PC-9 (cell line): ENCODE measurements at regions not wholly inside any gene's neighbourhood (a gene's known extent, or its start where the extent isn't known, plus 50 kb on each side); places are given as distances from the start of the nearest gene placed in this dataset.

ENCODE experiments used
- BruUV-seq: library from RNA; stranded (reverse); fragments of 400-500 nt; replicated peaks from 2 replicates; lab custom pipeline; 2021; lab: Mats Ljungman, UMichigan
- CTCF ChIA-PET: fragments of 300-600 bp; sonication (Branson Sonifier 250); formaldehyde crosslinking; loops from one replicate; lab custom pipeline; 2022; ENCODE audit warnings: antibody characterized with exemption; lab: Charles Lee
- POLR2A ChIA-PET: fragments of 300-600 bp; sonication (Branson Sonifier 250); formaldehyde crosslinking; loops from one replicate; lab custom pipeline; 2022; ENCODE audit warnings: antibody characterized with exemption; ENCODE audit not compliant: unreplicated experiment; lab: Charles Lee
- DNase-seq, 2 experiments: peaks; one replicate each; pipeline versions ENCODE4 v3.0.0 to v3.0.0-alpha.2; 2015 to 2022; ENCODE audit warnings: mixed read lengths in 1 of 2
- H2AFZ ChIP-seq: fragments of 200-600 bp; sonication (generic); 2 replicates; pipeline ENCODE4 v1.8.1; 2017; ENCODE audit warnings: antibody characterized with exemption
- H3F3A ChIP-seq: fragments of 200-600 bp; sonication (generic); 2 replicates; pipeline ENCODE4 v1.8.1; 2017; ENCODE audit warnings: antibody characterized with exemption, mild to moderate bottlenecking, low read depth; ENCODE audit not compliant: insufficient read depth
- H3K27ac ChIP-seq: fragments of 200-600 bp; sonication (generic); 2 replicates; pipeline ENCODE4 v1.6.1; 2016; ENCODE audit warnings: mixed run types
- H3K27me3 ChIP-seq: fragments of 200-600 bp; sonication (generic); 2 replicates; pipeline ENCODE4 v1.6.1; 2016; ENCODE audit warnings: low read depth, mixed run types; ENCODE audit not compliant: insufficient read depth
- H3K36me3 ChIP-seq: fragments of 200-600 bp; sonication (generic); 2 replicates; pipeline ENCODE4 v1.6.1; 2016; ENCODE audit warnings: low read depth, mixed run types
- H3K4me1 ChIP-seq: fragments of 200-600 bp; sonication (generic); replicated peaks from 2 replicates; pipeline ENCODE4 v1.6.1; 2016; ENCODE audit warnings: mixed run types; ENCODE audit not compliant: insufficient read depth
- H3K4me2 ChIP-seq: fragments of 200-600 bp; sonication (generic); 2 replicates; pipeline ENCODE4 v1.6.1; 2017; ENCODE audit warnings: mixed run types
- H3K4me3 ChIP-seq: fragments of 200-600 bp; sonication (generic); 2 replicates; pipeline ENCODE4 v1.6.1; 2016; ENCODE audit warnings: mixed run types
- H3K79me2 ChIP-seq: fragments of 200-600 bp; sonication (generic); 2 replicates; pipeline ENCODE4 v1.6.1; 2017; ENCODE audit warnings: low read depth, mixed run types
- H3K9me2 ChIP-seq: fragments of 200-600 bp; sonication (generic); 2 replicates; pipeline ENCODE4 v1.8.1; 2017; ENCODE audit warnings: mild to moderate bottlenecking; ENCODE audit not compliant: insufficient read depth
- H3K9me3 ChIP-seq: fragments of 200-600 bp; sonication (generic); 2 replicates; pipeline ENCODE4 v1.8.1; 2016; ENCODE audit warnings: low read depth; ENCODE audit not compliant: insufficient read depth
- H4K20me1 ChIP-seq: fragments of 200-600 bp; sonication (generic); 2 replicates; pipeline ENCODE4 v1.8.1; 2017; ENCODE audit not compliant: insufficient read depth
- CTCF ChIP-seq: fragments of 200-600 bp; sonication (generic); conservative IDR thresholded peaks from 2 replicates; pipeline ENCODE4 v1.6.1; 2017; ENCODE audit warnings: mixed run types, antibody characterized with exemption, mild to moderate bottlenecking, moderate library complexity
- EZH2 ChIP-seq: fragments of 200-600 bp; sonication (generic); IDR thresholded peaks from 2 replicates; pipeline ENCODE4 v1.8.0; 2017; ENCODE audit warnings: antibody characterized with exemption, low read depth
- intact Hi-C: fragments of 100-400 bp; cut with micrococcal nuclease; formaldehyde crosslinking; loops from one replicate; pipeline ENCODE4 v1.10.0; 2022; ENCODE audit not compliant: unreplicated experiment

GRCh38 chr22:22425783-22426624, 82.5 kb downstream of the ZNF280B start:
- H3K9me2 ChIP-seq = no peaks in the 10 kb centered on the region
- H3K79me2 ChIP-seq = no peaks in the 10 kb centered on the region
- TF ChIP-seq EZH2 (no peak), CTCF (no peak)
- H3K4me1 ChIP-seq = no peaks in the 10 kb centered on the region
- no peaks in the 10 kb centered on the region for H4K20me1 ChIP-seq
- H3K9me3 ChIP-seq = no peaks in the 10 kb centered on the region
- ChIA-PET CTCF (no interaction called here), POLR2A (no interaction called here)
- intact Hi-C loops = loop anchor here (10.0 kb wide), 1 partner anchor 221 kb away; no protein-coding TSS in a partner anchor
- H2AFZ ChIP-seq = no peak overlapping the region
- no peaks in the 10 kb centered on the region for H3F3A ChIP-seq
- H3K4me2 ChIP-seq = no peak overlapping the region
- DNase-seq = no peak
- H3K36me3 ChIP-seq = no peaks in the 10 kb centered on the region
- no peak overlapping the region for H3K4me3 ChIP-seq
- H3K27ac ChIP-seq = no peak overlapping the region
- H3K27me3 ChIP-seq = peaks cover 33% of the 10 kb centered on the region
- no TSS peak for BruUV-seq

GRCh38 chr22:22427542-22428065, 80.9 kb downstream of the ZNF280B start:
- no peaks in the 10 kb centered on the region for H4K20me1 ChIP-seq
- H3K4me2 ChIP-seq = no peak overlapping the region
- H3K36me3 ChIP-seq = no peaks in the 10 kb centered on the region
- ChIA-PET CTCF (no interaction called here), POLR2A (no interaction called here)
- intact Hi-C loops = loop anchor here (10.0 kb wide), 1 partner anchor 223 kb away; no protein-coding TSS in a partner anchor
- no peaks in the 10 kb centered on the region for H3F3A ChIP-seq
- BruUV-seq = no TSS peak
- DNase-seq = no peak
- H3K79me2 ChIP-seq = no peaks in the 10 kb centered on the region
- H3K4me1 ChIP-seq = no peaks in the 10 kb centered on the region
- H2AFZ ChIP-seq = no peak overlapping the region
- peaks cover 21% of the 10 kb centered on the region; the same call in 1 of the 2 replicates for H3K27me3 ChIP-seq
- no peak for TF ChIP-seq EZH2
- no peak for TF ChIP-seq CTCF
- no peak overlapping the region for H3K27ac ChIP-seq
- H3K9me2 ChIP-seq = no peaks in the 10 kb centered on the region
- H3K4me3 ChIP-seq = no peak overlapping the region
- H3K9me3 ChIP-seq = no peaks in the 10 kb centered on the region

GRCh38 chr22:22428222-22429098, 80.1 kb downstream of the ZNF280B start:
- intact Hi-C loops = loop anchor here (10.0 kb wide), 1 partner anchor 224 kb away; no protein-coding TSS in a partner anchor
- TF ChIP-seq EZH2 (no peak), CTCF (no peak)
- H3K4me2 ChIP-seq = no peak overlapping the region
- CTCF ChIA-PET = no interaction called here
- H3K4me3 ChIP-seq = no peak overlapping the region
- H3K79me2 ChIP-seq = no peaks in the 10 kb centered on the region
- no peaks in the 10 kb centered on the region for H3K4me1 ChIP-seq
- no peak overlapping the region for H2AFZ ChIP-seq
- H4K20me1 ChIP-seq = no peaks in the 10 kb centered on the region
- no peaks in the 10 kb centered on the region for H3K9me3 ChIP-seq
- H3K9me2 ChIP-seq = no peaks in the 10 kb centered on the region
- POLR2A ChIA-PET = no interaction called here
- no peaks in the 10 kb centered on the region for H3F3A ChIP-seq
- no peak for DNase-seq
- no peak overlapping the region for H3K27ac ChIP-seq
- H3K27me3 ChIP-seq = peaks cover 21% of the 10 kb centered on the region; the same call in 1 of the 2 replicates
- no TSS peak for BruUV-seq
- H3K36me3 ChIP-seq = no peaks in the 10 kb centered on the region
